ENCODE measurements at regions not wholly inside any gene's neighbourhood (a gene's known extent, or its start where the extent isn't known, plus 50 kb on each side); places are given as distances from the start of the nearest gene placed in this dataset.

GRCh38 chr1:187844313-187844712, 1015.6 kb downstream of the PLA2G4A start:
- intact Hi-C loops (cut with micrococcal nuclease; ENCODE audit: unreplicated experiment): no loop called here
- Histone ChIP-seq H3K4me3 (ENCODE audit: low read depth, low read length, poor library complexity, severe bottlenecking) (no peak overlapping the region), H3K79me2 (ENCODE audit: insufficient read depth, low read depth, low read length) (no peaks in the 10 kb centered on the region), H3K9me3 (ENCODE audit: low read length) (peaks cover 5% of the 10 kb centered on the region; the same call in 1 of the 2 replicates), H2AFZ (ENCODE audit: low read length) (no peak overlapping the region), H3K36me3 (ENCODE audit: insufficient read depth, low read length) (no peaks in the 10 kb centered on the region), H3K27ac (ENCODE audit: low read depth, low read length, poor library complexity, severe bottlenecking) (no peak overlapping the region), H4K20me1 (ENCODE audit: insufficient read depth, low read length) (no peaks in the 10 kb centered on the region), H3K9me2 (ENCODE audit: insufficient read depth, low read length) (no peaks in the 10 kb centered on the region), H3K4me2 (ENCODE audit: low read length) (no peak overlapping the region), H3K4me1 (ENCODE audit: insufficient read depth, low read length, poor library complexity, severe bottlenecking) (no peaks in the 10 kb centered on the region)
- no peak for DNase-seq (ENCODE audit: low spot score)
- TF ChIP-seq CTCF (conservative IDR thresholded peaks at IDR 0.05; ENCODE audit: low read length): no peak
- TF ChIP-seq EZH2phosphoT487 (IDR thresholded peaks at IDR 0.05; ENCODE audit: borderline replicate concordance, low read depth, low read length): no peak
- ChIA-PET CTCF (ENCODE audit: unreplicated experiment) (no interaction called here), POLR2A (interaction anchor here (0.6 kb wide), 1 partner anchor 58 kb away, joined by 4 read pairs; no protein-coding TSS in a partner anchor)
- no TSS peak for BruUV-seq (replicated peaks)

GRCh38 chr1:187847531-187847930, 1018.8 kb downstream of the PLA2G4A start:
- H2AFZ ChIP-seq (ENCODE audit: low read length): no peak overlapping the region

More at GRCh38 chr1:187847531-187847930, 1018.8 kb downstream of the PLA2G4A start:
- no TSS peak for BruUV-seq (replicated peaks)
- TF ChIP-seq CTCF (conservative IDR thresholded peaks at IDR 0.05; ENCODE audit: low read length): no peak
- TF ChIP-seq EZH2phosphoT487 (IDR thresholded peaks at IDR 0.05; ENCODE audit: borderline replicate concordance, low read depth, low read length): no peak
- Histone ChIP-seq H4K20me1 (ENCODE audit: insufficient read depth, low read length) (no peaks in the 10 kb centered on the region), H3K9me2 (ENCODE audit: insufficient read depth, low read length) (no peaks in the 10 kb centered on the region), H3K79me2 (ENCODE audit: insufficient read depth, low read depth, low read length) (no peaks in the 10 kb centered on the region), H3K4me3 (ENCODE audit: low read depth, low read length, poor library complexity, severe bottlenecking) (no peak overlapping the region), H3K27ac (ENCODE audit: low read depth, low read length, poor library complexity, severe bottlenecking) (no peak overlapping the region), H3K36me3 (ENCODE audit: insufficient read depth, low read length) (no peaks in the 10 kb centered on the region), H3K4me1 (ENCODE audit: insufficient read depth, low read length, poor library complexity, severe bottlenecking) (no peaks in the 10 kb centered on the region), H3K9me3 (ENCODE audit: low read length) (peaks cover 2% of the 10 kb centered on the region; the same call in 1 of the 2 replicates), H3K4me2 (ENCODE audit: low read length) (no peak overlapping the region)
- POLR2A ChIA-PET: no interaction called here
- DNase-seq (ENCODE audit: low spot score): no peak
- CTCF ChIA-PET (ENCODE audit: unreplicated experiment): no interaction called here
- intact Hi-C loops (cut with micrococcal nuclease; ENCODE audit: unreplicated experiment): no loop called here

All from OCI-LY7 (cell line).